PC-9 (cell line): ENCODE measurements at regions not wholly inside any gene's neighbourhood (a gene's known extent, or its start where the extent isn't known, plus 50 kb on each side); places are given as distances from the start of the nearest gene placed in this dataset.

Source experiments
- EZH2 ChIP-seq: fragments of 200-600 bp; sonication (generic); IDR thresholded peaks from 2 replicates; pipeline ENCODE4 v1.8.0; 2017; ENCODE audit warnings: antibody characterized with exemption, low read depth
- TF ChIP-seq, protein P1 (sequence below): fragments of 200-600 bp; sonication (generic); conservative IDR thresholded peaks from 2 replicates; pipeline ENCODE4 v1.6.1; 2017; ENCODE audit warnings: mixed run types, antibody characterized with exemption, mild to moderate bottlenecking, moderate library complexity

DNA sequence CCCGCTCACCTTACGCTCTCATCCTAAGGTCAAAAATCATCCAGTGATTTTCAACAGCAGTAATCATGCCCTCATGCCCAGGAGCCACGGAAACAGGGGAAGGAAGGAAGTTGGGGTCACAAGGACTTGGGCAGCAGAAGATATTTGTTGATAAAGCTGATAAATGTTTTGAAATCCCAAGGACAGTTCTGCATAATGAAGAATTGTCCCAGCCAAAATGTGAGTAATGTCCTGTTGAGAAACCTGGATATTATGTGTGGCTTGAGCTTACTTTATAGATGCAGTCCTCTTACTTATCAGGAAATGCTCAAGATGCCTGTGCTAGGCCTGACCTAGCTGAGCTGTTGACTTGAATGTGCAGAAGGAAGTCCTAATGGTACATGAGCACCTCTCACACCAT lies 263.0 kb upstream of the ZFP42 start:
- no peak for TF ChIP-seq EZH2
- TF ChIP-seq, protein P1, sequence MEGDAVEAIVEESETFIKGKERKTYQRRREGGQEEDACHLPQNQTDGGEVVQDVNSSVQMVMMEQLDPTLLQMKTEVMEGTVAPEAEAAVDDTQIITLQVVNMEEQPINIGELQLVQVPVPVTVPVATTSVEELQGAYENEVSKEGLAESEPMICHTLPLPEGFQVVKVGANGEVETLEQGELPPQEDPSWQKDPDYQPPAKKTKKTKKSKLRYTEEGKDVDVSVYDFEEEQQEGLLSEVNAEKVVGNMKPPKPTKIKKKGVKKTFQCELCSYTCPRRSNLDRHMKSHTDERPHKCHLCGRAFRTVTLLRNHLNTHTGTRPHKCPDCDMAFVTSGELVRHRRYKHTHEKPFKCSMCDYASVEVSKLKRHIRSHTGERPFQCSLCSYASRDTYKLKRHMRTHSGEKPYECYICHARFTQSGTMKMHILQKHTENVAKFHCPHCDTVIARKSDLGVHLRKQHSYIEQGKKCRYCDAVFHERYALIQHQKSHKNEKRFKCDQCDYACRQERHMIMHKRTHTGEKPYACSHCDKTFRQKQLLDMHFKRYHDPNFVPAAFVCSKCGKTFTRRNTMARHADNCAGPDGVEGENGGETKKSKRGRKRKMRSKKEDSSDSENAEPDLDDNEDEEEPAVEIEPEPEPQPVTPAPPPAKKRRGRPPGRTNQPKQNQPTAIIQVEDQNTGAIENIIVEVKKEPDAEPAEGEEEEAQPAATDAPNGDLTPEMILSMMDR, result no peak
